GM23338 (cell line): ENCODE measurements at regions not wholly inside any gene's neighbourhood (a gene's known extent, or its start where the extent isn't known, plus 50 kb on each side); places are given as distances from the start of the nearest gene placed in this dataset.

ENCODE experiments used
- CREB1 ChIP-seq: fragments of 250-450 bp; sonication (Bioruptor Pico); IDR thresholded peaks from 2 replicates; pipeline ENCODE4 v1.5.0; 2020; ENCODE audit warnings: low read depth, mild to moderate bottlenecking, moderate library complexity
- EZH2 ChIP-seq: fragments of 200-600 bp; sonication (generic); IDR thresholded peaks from one replicate; pipeline ENCODE4 v1.8.0; 2017; ENCODE audit warnings: antibody characterized with exemption, mild to moderate bottlenecking, low read depth; ENCODE audit not compliant: unreplicated experiment
- EZH2phosphoT487 ChIP-seq: fragments of 200-600 bp; sonication (generic); IDR thresholded peaks from one replicate; pipeline ENCODE4 v1.8.1; 2018; ENCODE audit warnings: antibody characterized with exemption; ENCODE audit not compliant: unreplicated experiment
- JUNB ChIP-seq: IDR thresholded peaks from one replicate; pipeline ENCODE4 v1.6.1; 2016; ENCODE audit warnings: antibody characterized with exemption; ENCODE audit not compliant: unreplicated experiment
- NANOG ChIP-seq: IDR thresholded peaks from 2 replicates; pipeline ENCODE4 v1.6.1; 2016; ENCODE audit warnings: antibody characterized with exemption, borderline replicate concordance
- POLR2AphosphoS5 ChIP-seq: IDR thresholded peaks from 2 replicates; pipeline ENCODE4 v1.6.1; 2016; ENCODE audit warnings: antibody characterized with exemption, low read depth
- STAT1 ChIP-seq: IDR thresholded peaks from one replicate; pipeline ENCODE4 v1.6.1; 2016; ENCODE audit warnings: antibody characterized with exemption; ENCODE audit not compliant: unreplicated experiment
- ZNF114 ChIP-seq: fragments of 250-450 bp; sonication (Bioruptor Pico); IDR thresholded peaks from 2 replicates; pipeline ENCODE4 v1.5.0; 2020; ENCODE audit warnings: mild to moderate bottlenecking, moderate library complexity
- ZNF331 ChIP-seq: fragments of 250-450 bp; sonication (Bioruptor Pico); IDR thresholded peaks from 2 replicates; pipeline ENCODE4 v1.5.0; 2020; ENCODE audit warnings: low read depth, mild to moderate bottlenecking, moderate library complexity
- TF ChIP-seq, protein P1 (sequence below), 2 experiments: fragments of 200-600 bp in 1 of 2; sonication (generic) in 1 of 2; conservative IDR thresholded peaks; 2 replicates each; pipeline versions ENCODE4 v1.5.1 to v1.6.1; 2016 to 2017; ENCODE audit warnings: antibody characterized with exemption in 2 of 2, low read depth in 2 of 2, mild to moderate bottlenecking in 2 of 2, moderate library complexity in 1 of 2
- TF ChIP-seq, protein P2 (sequence below): IDR thresholded peaks from one replicate; pipeline ENCODE4 v1.6.1; 2018; ENCODE audit warnings: antibody characterized with exemption; ENCODE audit not compliant: unreplicated experiment
- TF ChIP-seq, protein P3 (sequence below): IDR thresholded peaks from 2 replicates; pipeline ENCODE4 v1.6.1; 2016; ENCODE audit warnings: antibody characterized with exemption
- TF ChIP-seq, protein P4 (sequence below): fragments of 250-450 bp; sonication (Bioruptor Pico); IDR thresholded peaks from 2 replicates; pipeline ENCODE4 v1.5.0; 2020; ENCODE audit warnings: mild to moderate bottlenecking, moderate library complexity

DNA sequence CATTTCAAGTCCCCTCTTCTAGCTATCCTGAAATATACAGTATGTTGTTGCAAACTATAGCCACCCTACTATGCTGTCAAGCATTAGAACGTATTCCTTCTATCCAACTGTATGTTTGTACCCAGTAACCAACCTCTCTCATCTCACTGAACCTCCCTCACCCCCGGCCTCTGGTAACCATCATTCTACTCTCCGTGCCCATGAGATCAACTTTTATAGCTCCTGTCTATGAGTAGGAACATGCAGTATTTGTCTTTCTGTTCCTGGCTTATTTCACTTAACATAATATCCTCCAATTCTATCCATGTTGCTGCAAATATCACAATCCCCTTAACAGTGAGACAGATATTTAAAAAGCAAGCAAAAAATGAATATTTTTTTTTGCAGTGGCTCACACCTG is 196.9 kb downstream of the PAX1 start:
- TF ChIP-seq, protein P1, sequence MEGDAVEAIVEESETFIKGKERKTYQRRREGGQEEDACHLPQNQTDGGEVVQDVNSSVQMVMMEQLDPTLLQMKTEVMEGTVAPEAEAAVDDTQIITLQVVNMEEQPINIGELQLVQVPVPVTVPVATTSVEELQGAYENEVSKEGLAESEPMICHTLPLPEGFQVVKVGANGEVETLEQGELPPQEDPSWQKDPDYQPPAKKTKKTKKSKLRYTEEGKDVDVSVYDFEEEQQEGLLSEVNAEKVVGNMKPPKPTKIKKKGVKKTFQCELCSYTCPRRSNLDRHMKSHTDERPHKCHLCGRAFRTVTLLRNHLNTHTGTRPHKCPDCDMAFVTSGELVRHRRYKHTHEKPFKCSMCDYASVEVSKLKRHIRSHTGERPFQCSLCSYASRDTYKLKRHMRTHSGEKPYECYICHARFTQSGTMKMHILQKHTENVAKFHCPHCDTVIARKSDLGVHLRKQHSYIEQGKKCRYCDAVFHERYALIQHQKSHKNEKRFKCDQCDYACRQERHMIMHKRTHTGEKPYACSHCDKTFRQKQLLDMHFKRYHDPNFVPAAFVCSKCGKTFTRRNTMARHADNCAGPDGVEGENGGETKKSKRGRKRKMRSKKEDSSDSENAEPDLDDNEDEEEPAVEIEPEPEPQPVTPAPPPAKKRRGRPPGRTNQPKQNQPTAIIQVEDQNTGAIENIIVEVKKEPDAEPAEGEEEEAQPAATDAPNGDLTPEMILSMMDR (conservative IDR thresholded peaks at IDR 0.05; ENCODE audit: low read depth in 2 of 2), result no peak
- TF ChIP-seq POLR2AphosphoS5, result no peak
- no peak for TF ChIP-seq EZH2
- TF ChIP-seq EZH2phosphoT487, result no peak
- TF ChIP-seq, protein P2, sequence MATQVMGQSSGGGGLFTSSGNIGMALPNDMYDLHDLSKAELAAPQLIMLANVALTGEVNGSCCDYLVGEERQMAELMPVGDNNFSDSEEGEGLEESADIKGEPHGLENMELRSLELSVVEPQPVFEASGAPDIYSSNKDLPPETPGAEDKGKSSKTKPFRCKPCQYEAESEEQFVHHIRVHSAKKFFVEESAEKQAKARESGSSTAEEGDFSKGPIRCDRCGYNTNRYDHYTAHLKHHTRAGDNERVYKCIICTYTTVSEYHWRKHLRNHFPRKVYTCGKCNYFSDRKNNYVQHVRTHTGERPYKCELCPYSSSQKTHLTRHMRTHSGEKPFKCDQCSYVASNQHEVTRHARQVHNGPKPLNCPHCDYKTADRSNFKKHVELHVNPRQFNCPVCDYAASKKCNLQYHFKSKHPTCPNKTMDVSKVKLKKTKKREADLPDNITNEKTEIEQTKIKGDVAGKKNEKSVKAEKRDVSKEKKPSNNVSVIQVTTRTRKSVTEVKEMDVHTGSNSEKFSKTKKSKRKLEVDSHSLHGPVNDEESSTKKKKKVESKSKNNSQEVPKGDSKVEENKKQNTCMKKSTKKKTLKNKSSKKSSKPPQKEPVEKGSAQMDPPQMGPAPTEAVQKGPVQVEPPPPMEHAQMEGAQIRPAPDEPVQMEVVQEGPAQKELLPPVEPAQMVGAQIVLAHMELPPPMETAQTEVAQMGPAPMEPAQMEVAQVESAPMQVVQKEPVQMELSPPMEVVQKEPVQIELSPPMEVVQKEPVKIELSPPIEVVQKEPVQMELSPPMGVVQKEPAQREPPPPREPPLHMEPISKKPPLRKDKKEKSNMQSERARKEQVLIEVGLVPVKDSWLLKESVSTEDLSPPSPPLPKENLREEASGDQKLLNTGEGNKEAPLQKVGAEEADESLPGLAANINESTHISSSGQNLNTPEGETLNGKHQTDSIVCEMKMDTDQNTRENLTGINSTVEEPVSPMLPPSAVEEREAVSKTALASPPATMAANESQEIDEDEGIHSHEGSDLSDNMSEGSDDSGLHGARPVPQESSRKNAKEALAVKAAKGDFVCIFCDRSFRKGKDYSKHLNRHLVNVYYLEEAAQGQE, result no peak
- TF ChIP-seq, protein P3, sequence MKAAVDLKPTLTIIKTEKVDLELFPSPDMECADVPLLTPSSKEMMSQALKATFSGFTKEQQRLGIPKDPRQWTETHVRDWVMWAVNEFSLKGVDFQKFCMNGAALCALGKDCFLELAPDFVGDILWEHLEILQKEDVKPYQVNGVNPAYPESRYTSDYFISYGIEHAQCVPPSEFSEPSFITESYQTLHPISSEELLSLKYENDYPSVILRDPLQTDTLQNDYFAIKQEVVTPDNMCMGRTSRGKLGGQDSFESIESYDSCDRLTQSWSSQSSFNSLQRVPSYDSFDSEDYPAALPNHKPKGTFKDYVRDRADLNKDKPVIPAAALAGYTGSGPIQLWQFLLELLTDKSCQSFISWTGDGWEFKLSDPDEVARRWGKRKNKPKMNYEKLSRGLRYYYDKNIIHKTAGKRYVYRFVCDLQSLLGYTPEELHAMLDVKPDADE, result no peak
- TF ChIP-seq JUNB, result no peak
- no peak for TF ChIP-seq STAT1
- TF ChIP-seq CREB1 (CRISPR knock-in tag), result no peak
- TF ChIP-seq ZNF114, result no peak
- TF ChIP-seq ZNF331 (CRISPR knock-in tag), result no peak
- TF ChIP-seq NANOG, result no peak
- TF ChIP-seq, protein P4, sequence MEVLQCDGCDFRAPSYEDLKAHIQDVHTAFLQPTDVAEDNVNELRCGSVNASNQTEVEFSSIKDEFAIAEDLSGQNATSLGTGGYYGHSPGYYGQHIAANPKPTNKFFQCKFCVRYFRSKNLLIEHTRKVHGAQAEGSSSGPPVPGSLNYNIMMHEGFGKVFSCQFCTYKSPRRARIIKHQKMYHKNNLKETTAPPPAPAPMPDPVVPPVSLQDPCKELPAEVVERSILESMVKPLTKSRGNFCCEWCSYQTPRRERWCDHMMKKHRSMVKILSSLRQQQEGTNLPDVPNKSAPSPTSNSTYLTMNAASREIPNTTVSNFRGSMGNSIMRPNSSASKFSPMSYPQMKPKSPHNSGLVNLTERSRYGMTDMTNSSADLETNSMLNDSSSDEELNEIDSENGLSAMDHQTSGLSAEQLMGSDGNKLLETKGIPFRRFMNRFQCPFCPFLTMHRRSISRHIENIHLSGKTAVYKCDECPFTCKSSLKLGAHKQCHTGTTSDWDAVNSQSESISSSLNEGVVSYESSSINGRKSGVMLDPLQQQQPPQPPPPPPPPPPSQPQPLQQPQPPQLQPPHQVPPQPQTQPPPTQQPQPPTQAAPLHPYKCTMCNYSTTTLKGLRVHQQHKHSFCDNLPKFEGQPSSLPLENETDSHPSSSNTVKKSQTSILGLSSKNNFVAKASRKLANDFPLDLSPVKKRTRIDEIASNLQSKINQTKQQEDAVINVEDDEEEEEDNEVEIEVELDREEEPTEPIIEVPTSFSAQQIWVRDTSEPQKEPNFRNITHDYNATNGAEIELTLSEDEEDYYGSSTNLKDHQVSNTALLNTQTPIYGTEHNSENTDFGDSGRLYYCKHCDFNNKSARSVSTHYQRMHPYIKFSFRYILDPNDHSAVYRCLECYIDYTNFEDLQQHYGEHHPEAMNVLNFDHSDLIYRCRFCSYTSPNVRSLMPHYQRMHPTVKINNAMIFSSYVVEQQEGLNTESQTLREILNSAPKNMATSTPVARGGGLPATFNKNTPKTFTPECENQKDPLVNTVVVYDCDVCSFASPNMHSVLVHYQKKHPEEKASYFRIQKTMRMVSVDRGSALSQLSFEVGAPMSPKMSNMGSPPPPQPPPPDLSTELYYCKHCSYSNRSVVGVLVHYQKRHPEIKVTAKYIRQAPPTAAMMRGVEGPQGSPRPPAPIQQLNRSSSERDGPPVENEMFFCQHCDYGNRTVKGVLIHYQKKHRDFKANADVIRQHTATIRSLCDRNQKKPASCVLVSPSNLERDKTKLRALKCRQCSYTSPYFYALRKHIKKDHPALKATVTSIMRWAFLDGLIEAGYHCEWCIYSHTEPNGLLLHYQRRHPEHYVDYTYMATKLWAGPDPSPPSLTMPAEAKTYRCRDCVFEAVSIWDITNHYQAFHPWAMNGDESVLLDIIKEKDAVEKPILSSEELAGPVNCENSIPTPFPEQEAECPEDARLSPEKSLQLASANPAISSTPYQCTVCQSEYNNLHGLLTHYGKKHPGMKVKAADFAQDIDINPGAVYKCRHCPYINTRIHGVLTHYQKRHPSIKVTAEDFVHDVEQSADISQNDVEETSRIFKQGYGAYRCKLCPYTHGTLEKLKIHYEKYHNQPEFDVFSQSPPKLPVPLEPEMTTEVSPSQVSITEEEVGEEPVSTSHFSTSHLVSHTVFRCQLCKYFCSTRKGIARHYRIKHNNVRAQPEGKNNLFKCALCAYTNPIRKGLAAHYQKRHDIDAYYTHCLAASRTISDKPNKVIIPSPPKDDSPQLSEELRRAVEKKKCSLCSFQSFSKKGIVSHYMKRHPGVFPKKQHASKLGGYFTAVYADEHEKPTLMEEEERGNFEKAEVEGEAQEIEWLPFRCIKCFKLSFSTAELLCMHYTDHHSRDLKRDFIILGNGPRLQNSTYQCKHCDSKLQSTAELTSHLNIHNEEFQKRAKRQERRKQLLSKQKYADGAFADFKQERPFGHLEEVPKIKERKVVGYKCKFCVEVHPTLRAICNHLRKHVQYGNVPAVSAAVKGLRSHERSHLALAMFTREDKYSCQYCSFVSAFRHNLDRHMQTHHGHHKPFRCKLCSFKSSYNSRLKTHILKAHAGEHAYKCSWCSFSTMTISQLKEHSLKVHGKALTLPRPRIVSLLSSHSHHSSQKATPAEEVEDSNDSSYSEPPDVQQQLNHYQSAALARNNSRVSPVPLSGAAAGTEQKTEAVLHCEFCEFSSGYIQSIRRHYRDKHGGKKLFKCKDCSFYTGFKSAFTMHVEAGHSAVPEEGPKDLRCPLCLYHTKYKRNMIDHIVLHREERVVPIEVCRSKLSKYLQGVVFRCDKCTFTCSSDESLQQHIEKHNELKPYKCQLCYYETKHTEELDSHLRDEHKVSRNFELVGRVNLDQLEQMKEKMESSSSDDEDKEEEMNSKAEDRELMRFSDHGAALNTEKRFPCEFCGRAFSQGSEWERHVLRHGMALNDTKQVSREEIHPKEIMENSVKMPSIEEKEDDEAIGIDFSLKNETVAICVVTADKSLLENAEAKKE (CRISPR knock-in tag), result no peak
